Gastroesophageal sphincter (tissue), 4 donors: ENCODE measurements at regions not wholly inside any gene's neighbourhood (a gene's known extent, or its start where the extent isn't known, plus 50 kb on each side); places are given as distances from the start of the nearest gene placed in this dataset.

Experiments
- ATAC-seq: fragments of 150-250 bp; one replicate; pipeline ENCODE4 v1.9.1; 2016; ENCODE audit warnings: mild to moderate bottlenecking, moderate library complexity
- H3K27ac ChIP-seq, 4 donors: fragments of 200-600 bp; sonication (generic) in 3 of 4; 1 replicate in 3 of 4; 2 replicates in 1 of 4; pipeline ENCODE4 v1.5.1; 2016 to 2019
- H3K27me3 ChIP-seq: fragments of 200-600 bp; sonication (generic); one replicate; pipeline ENCODE4 v1.5.1; 2019
- H3K36me3 ChIP-seq, 2 donors: fragments of 200-600 bp; sonication (generic); one replicate each; pipeline ENCODE4 v1.5.1; 2019; ENCODE audit warnings: control low read depth in 1 of 2
- H3K4me1 ChIP-seq, 3 donors: fragments of 200-600 bp; sonication (generic); 1 replicate in 2 of 3; 2 replicates in 1 of 3; pipeline ENCODE4 v1.5.1; 2016 to 2019; ENCODE audit warnings: control low read depth in 2 of 3
- H3K4me3 ChIP-seq, 2 donors: fragments of 200-600 bp; sonication (generic); one replicate each; pipeline ENCODE4 v1.5.1; 2019; ENCODE audit warnings: mild to moderate bottlenecking in 1 of 2, moderate library complexity in 1 of 2
- H3K9me3 ChIP-seq, 3 donors: fragments of 200-600 bp; sonication (generic); one replicate each; pipeline ENCODE4 v1.5.1; 2017 to 2019; ENCODE audit warnings: control low read depth in 2 of 3
- EP300 ChIP-seq: sonication (generic); formaldehyde crosslinking; IDR thresholded peaks from one replicate; pipeline ENCODE4 v1.6.1; 2017; ENCODE audit warnings: antibody characterized with exemption, mild to moderate bottlenecking
- POLR2A ChIP-seq, 2 donors: fragments of 450-650 bp; IDR thresholded peaks; one replicate each; pipeline ENCODE4 v1.6.1; 2017; ENCODE audit warnings: antibody characterized with exemption in 2 of 2, mild to moderate bottlenecking in 2 of 2, moderate library complexity in 1 of 2
- POLR2AphosphoS5 ChIP-seq: sonication (generic); formaldehyde crosslinking; IDR thresholded peaks from one replicate; pipeline ENCODE4 v1.6.1; 2017; ENCODE audit warnings: antibody characterized with exemption
- WGBS, 2 donors: methylation state at CpG; one replicate each; pipeline ENCODE4 v1.1.5; 2018; ENCODE audit warnings: low coverage in 1 of 2; 5-methylcytosine and 5-hydroxymethylcytosine counted together
- TF ChIP-seq, protein P1 (sequence below), 4 experiments: fragments of 200-600 bp in 2 of 4; fragments of 450-650 bp in 2 of 4; sonication (generic) in 1 of 4; IDR thresholded peaks; one replicate each; pipeline ENCODE4 v1.5.1; 2017 to 2019; ENCODE audit warnings: antibody characterized with exemption in 4 of 4, mild to moderate bottlenecking in 2 of 4, moderate library complexity in 2 of 4

DNA sequence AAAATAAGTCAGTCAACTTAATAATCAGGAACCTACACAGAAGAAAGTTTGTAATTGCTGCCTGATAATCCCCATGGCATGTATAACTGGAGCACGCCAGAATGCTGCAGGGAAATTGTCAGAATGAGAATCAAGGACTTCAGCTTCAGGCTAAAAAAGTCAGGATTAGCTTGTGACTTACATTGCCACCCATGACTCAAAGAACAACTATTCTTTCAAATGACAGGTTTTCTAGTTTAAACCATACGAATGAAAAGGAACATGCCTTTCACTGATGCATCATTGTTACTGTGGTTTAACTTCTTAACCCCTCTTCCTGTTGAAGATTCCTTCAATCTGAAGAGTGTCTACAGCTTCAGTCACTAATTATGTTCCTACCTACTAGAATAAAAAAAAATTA is 112.4 kb downstream of the ISL1 start:
- Histone ChIP-seq H3K27ac (no peak overlapping the region), H3K36me3 (no peaks in the 10 kb centered on the region), H3K4me3 (no peak overlapping the region), H3K4me1 (no peaks in the 10 kb centered on the region), H3K9me3 (no peaks in the 10 kb centered on the region), H3K27me3 (no peaks in the 10 kb centered on the region)
- 30 to 32% methylated on average over 1 to 2 of the region's 2 CpGs for WGBS, 2 donors
- ATAC-seq, result no peak
- TF ChIP-seq, protein P1, sequence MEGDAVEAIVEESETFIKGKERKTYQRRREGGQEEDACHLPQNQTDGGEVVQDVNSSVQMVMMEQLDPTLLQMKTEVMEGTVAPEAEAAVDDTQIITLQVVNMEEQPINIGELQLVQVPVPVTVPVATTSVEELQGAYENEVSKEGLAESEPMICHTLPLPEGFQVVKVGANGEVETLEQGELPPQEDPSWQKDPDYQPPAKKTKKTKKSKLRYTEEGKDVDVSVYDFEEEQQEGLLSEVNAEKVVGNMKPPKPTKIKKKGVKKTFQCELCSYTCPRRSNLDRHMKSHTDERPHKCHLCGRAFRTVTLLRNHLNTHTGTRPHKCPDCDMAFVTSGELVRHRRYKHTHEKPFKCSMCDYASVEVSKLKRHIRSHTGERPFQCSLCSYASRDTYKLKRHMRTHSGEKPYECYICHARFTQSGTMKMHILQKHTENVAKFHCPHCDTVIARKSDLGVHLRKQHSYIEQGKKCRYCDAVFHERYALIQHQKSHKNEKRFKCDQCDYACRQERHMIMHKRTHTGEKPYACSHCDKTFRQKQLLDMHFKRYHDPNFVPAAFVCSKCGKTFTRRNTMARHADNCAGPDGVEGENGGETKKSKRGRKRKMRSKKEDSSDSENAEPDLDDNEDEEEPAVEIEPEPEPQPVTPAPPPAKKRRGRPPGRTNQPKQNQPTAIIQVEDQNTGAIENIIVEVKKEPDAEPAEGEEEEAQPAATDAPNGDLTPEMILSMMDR (IDR thresholded peaks at IDR 0.05), result no peak
- no peak for TF ChIP-seq POLR2AphosphoS5
- TF ChIP-seq EP300, result no peak
- no peak for TF ChIP-seq POLR2A (IDR thresholded peaks at IDR 0.05)

DNA sequence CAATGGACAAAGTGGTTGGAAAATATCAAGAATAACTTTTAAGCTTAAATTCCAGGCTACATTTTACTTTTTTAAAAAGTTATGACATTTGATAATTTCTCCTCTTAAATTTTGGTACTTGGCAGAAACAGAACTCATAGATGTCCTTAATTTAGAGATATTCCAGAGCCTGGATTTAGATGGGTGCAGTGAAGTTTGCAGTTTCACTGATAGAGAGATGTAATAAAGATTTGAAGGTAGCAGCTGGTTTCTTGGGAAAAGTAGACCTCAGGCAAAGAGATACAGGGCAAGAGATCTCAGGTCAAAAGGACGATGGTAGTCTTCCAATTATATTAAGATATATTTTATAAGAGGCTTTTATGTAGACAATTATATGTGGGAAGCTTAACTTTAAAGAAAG is 134.6 kb downstream of the ISL1 start:
- H3K27me3 ChIP-seq, result no peaks in the 10 kb centered on the region
- no peak for TF ChIP-seq POLR2AphosphoS5
- TF ChIP-seq EP300, result no peak
- TF ChIP-seq POLR2A (IDR thresholded peaks at IDR 0.05), result no peak
- TF ChIP-seq, protein P1 (IDR thresholded peaks at IDR 0.05), result no peak
- no peak overlapping the region for H3K27ac ChIP-seq

DNA sequence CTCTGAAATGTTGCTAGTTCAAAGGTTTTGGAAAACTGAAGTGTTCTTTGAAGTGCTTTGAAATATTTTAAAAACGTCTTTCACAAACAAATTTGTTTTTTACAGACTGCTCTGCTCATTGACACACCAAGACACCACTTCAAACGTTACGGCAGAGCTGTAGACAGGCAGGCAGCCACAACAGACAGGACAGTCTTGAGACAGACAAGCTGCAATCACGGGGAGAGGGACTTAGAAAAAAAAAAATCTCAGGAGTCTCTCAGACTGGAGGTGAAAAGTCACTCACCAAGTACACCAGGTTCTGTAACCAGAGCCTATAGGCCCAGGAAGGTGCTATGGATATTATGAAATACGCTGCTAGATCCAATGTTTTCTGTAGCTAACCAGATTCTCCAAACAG is 135.4 kb downstream of the ISL1 start:
- ATAC-seq, result no peak

More for the DNA sequence above, 134.6 kb downstream of the ISL1 start:
- Histone ChIP-seq H3K36me3 (no peaks in the 10 kb centered on the region), H3K9me3 (no peaks in the 10 kb centered on the region), H3K4me1 (no peaks in the 10 kb centered on the region), H3K4me3 (no peak overlapping the region)
- 25 to 38% methylated on average over 1 of the region's 1 CpG for WGBS, 2 donors
- no peak for ATAC-seq

DNA sequence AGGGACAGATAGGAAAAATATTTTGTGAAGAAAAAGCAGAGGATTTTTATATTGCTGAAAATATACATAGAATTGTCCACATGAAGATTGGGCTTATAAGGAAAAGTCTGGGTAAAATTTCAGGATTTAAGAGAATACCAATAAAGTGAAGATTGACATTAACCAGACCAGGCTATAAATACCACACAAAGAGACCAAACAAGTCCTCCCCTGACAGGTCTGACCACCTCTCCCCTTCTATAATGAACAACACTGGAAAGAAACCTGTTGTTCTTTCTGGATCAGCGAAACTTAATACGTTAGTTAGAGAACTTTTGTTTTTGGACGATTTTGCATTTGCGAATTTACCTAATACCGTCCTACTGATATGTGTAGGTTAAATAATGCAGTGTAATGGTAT is 138.3 kb downstream of the ISL1 start:
- no peak overlapping the region for H3K27ac ChIP-seq
- no peaks in the 10 kb centered on the region for H3K9me3 ChIP-seq
- H3K4me1 ChIP-seq, result no peaks in the 10 kb centered on the region
- no peak overlapping the region for H3K4me3 ChIP-seq
- ATAC-seq, result no peak
- WGBS, 2 donors, result 92 to 93% methylated on average over 5 of the region's 5 CpGs
- H3K36me3 ChIP-seq, result no peaks in the 10 kb centered on the region
- no peaks in the 10 kb centered on the region for H3K27me3 ChIP-seq
- TF ChIP-seq POLR2A (IDR thresholded peaks at IDR 0.05) (no peak), EP300 (no peak)

More for the DNA sequence above, 135.4 kb downstream of the ISL1 start:
- Histone ChIP-seq H3K9me3 (no peaks in the 10 kb centered on the region), H3K27me3 (no peaks in the 10 kb centered on the region), H3K27ac (no peak overlapping the region), H3K4me3 (no peak overlapping the region), H3K4me1 (no peaks in the 10 kb centered on the region), H3K36me3 (no peaks in the 10 kb centered on the region)
- TF ChIP-seq, protein P1 (IDR thresholded peaks at IDR 0.05), result no peak
- no peak for TF ChIP-seq EP300
- TF ChIP-seq POLR2A (IDR thresholded peaks at IDR 0.05), result no peak
- no peak for TF ChIP-seq POLR2AphosphoS5
- WGBS, 2 donors, result 36 to 46% methylated on average over 2 to 4 of the region's 5 CpGs

DNA sequence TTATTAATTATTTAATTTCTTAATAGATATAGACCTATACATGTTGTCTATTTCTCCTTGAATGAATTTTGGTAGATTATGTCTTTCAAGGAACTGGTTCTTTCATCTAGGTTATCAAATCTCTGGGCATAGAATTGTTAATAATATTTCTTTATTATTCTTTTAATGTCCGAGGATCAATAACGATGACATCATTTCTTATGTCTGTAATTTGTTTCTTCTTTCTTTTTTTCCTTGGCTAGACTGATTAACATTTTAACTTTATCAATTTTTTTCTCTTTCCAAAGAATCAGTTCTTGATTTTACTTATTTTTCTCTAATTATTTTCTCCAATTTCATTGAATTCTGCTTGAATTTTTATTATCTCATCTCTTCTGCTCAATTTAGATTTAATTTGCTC is 156.0 kb downstream of the ISL1 start:
- H3K4me1 ChIP-seq, result no peaks in the 10 kb centered on the region
- no peaks in the 10 kb centered on the region for H3K27me3 ChIP-seq
- WGBS, 2 donors, result 83 to 92% methylated on average over 2 of the region's 2 CpGs
- H3K4me3 ChIP-seq, result no peak overlapping the region
- H3K27ac ChIP-seq, result no peak overlapping the region
- peaks cover 0 to 16% (median 0%) of the 10 kb centered on the region in 3 donors for H3K9me3 ChIP-seq
- no peaks in the 10 kb centered on the region for H3K36me3 ChIP-seq
- no peak for ATAC-seq
- TF ChIP-seq EP300, result no peak
- TF ChIP-seq POLR2A (IDR thresholded peaks at IDR 0.05), result no peak
- no peak for TF ChIP-seq POLR2AphosphoS5
- TF ChIP-seq, protein P1 (IDR thresholded peaks at IDR 0.05), result no peak
